DMS 273 treated with DMSO at 0.1 percent for 48 hours (cell line): ENCODE measurements at regions not wholly inside any gene's neighbourhood (a gene's known extent, or its start where the extent isn't known, plus 50 kb on each side); places are given as distances from the start of the nearest gene placed in this dataset.

ENCODE experiments used
- DNase-seq: peaks from one replicate; lab custom pipeline; 2025; lab: John Stamatoyannopoulos, UW

GRCh38 chr12:66044731-66045130 is 85.8 kb downstream of the LLPH start:
- DNase-seq = no peak

- no peak for DNase-seq
Measured at GRCh38 chr12:66043035-66043434, 87.5 kb downstream of the LLPH start.

- no peak for DNase-seq
Measured at GRCh38 chr12:66041651-66042363, 88.7 kb downstream of the LLPH start.

GRCh38 chr12:66036317-66036716 is 94.2 kb downstream of the LLPH start:
- no peak for DNase-seq

GRCh38 chr12:66035288-66035966 is 95.1 kb downstream of the LLPH start:
- no peak for DNase-seq

- no peak for DNase-seq
Measured at GRCh38 chr12:66033151-66033550, 97.4 kb downstream of the LLPH start.

GRCh38 chr12:66032739-66033138 is 97.8 kb downstream of the LLPH start:
- DNase-seq = no peak

GRCh38 chr12:66030217-66030781 is 100.3 kb downstream of the LLPH start:
- DNase-seq = no peak

- DNase-seq = no peak
Measured at GRCh38 chr12:66028390-66028789, 102.2 kb downstream of the LLPH start.

GRCh38 chr12:66025477-66025876 is 105.1 kb downstream of the LLPH start:
- DNase-seq = no peak

- no peak for DNase-seq
Measured at GRCh38 chr12:66024949-66025348, 105.6 kb downstream of the LLPH start.

- no peak for DNase-seq
Measured at GRCh38 chr12:66020481-66020880, 110.1 kb downstream of the LLPH start.

GRCh38 chr12:66017736-66018135 is 112.8 kb downstream of the LLPH start:
- DNase-seq = no peak
